HCT116 (cell line): ENCODE measurements at regions not wholly inside any gene's neighbourhood (a gene's known extent, or its start where the extent isn't known, plus 50 kb on each side); places are given as distances from the start of the nearest gene placed in this dataset.

Experiments
- ATAC-seq: fragments of 200-7000 bp; cut with Tn5 transposase; 2 replicates; pipeline ENCODE4 v1.9.1; 2020; ENCODE audit warnings: mild to moderate bottlenecking, moderate library complexity
- BruUV-seq: library from RNA; stranded (reverse); fragments of 400-500 nt; replicated peaks from 2 replicates; lab custom pipeline; 2021; lab: Mats Ljungman, UMichigan
- CTCF ChIA-PET: fragments of 300-600 bp; sonication (Branson Sonifier 250); formaldehyde crosslinking; loops from one replicate; lab custom pipeline; 2021; ENCODE audit warnings: antibody characterized with exemption; lab: Charles Lee
- POLR2A ChIA-PET: fragments of 300-600, 350-600 bp; sonication (Branson Sonifier 250); formaldehyde crosslinking; loops from one replicate; lab custom pipeline; 2021; ENCODE audit warnings: antibody characterized with exemption; lab: Charles Lee
- RAD21 ChIA-PET, 2 experiments: fragments of 300-600 bp; sonication (Branson Sonifier 250); formaldehyde crosslinking; loops; one replicate each; lab custom pipeline; 2023; ENCODE audit warnings: low total read pairs in 2 of 2; ENCODE audit not compliant: uncharacterized antibody in 2 of 2, unreplicated experiment in 2 of 2, low non-redundant PET in 1 of 2; lab: Charles Lee
- DNase-seq: peaks from one replicate; pipeline ENCODE4 v3.0.0-alpha.2; 2010; ENCODE audit warnings: low read depth, low spot score
- H2AFZ ChIP-seq: fragments of 200-600 bp; shearing (Covaris generic), sonication (generic); 2 replicates; pipeline ENCODE4 v1.6.1; 2017; ENCODE audit warnings: low read depth, mixed run types, mixed read lengths, antibody characterized with exemption, low read length; ENCODE audit not compliant: poor library complexity, severe bottlenecking
- H3K27ac ChIP-seq: 2 replicates; pipeline ENCODE4 v1.5.1; 2012; ENCODE audit warnings: low read depth, low read length
- H3K27me3 ChIP-seq: fragments of 200-600 bp; sonication (generic); 2 replicates; pipeline ENCODE4 v1.6.1; 2016; ENCODE audit warnings: mixed run types, low read length, mixed read lengths; ENCODE audit not compliant: insufficient read depth
- H3K36me3 ChIP-seq, 2 experiments: fragments of 200-500 bp in 1 of 2; fragments of 200-600 bp in 1 of 2; sonication (Bioruptor generic) in 1 of 2; sonication (generic) in 1 of 2; 2 replicates each; pipeline versions ENCODE4 v1.5.1 to v1.6.1; 2014 to 2016; ENCODE audit warnings: low read length in 2 of 2, inconsistent platforms in 1 of 2, mixed read lengths in 1 of 2, mixed run types in 1 of 2; ENCODE audit not compliant: insufficient read depth in 2 of 2, control insufficient read depth in 1 of 2
- H3K4me1 ChIP-seq, 2 experiments: fragments of 200-600 bp in 1 of 2; sonication (generic) in 1 of 2; 2 replicates each; pipeline versions ENCODE4 v1.5.1 to v1.6.1; 2012 to 2017; ENCODE audit warnings: low read length in 2 of 2, inconsistent platforms in 1 of 2, mild to moderate bottlenecking in 1 of 2, mixed read lengths in 1 of 2, mixed run types in 1 of 2, moderate library complexity in 1 of 2; ENCODE audit not compliant: insufficient read depth in 2 of 2, control insufficient read depth in 1 of 2
- H3K4me2 ChIP-seq: fragments of 200-600 bp; sonication (generic); 2 replicates; pipeline ENCODE4 v1.6.1; 2017; ENCODE audit warnings: mixed run types, low read length, mixed read lengths
- H3K4me3 ChIP-seq, 2 experiments: fragments of 200-600 bp in 1 of 2; sonication (generic) in 1 of 2; replicated peaks in 1 of 2; 2 replicates each; pipeline ENCODE4 v1.5.1; 2011 to 2016; ENCODE audit warnings: low read length in 2 of 2, control low read depth in 1 of 2, low read depth in 1 of 2, mild to moderate bottlenecking in 1 of 2, mixed read lengths in 1 of 2, mixed run types in 1 of 2
- H3K79me2 ChIP-seq: fragments of 200-600 bp; sonication (generic); 2 replicates; pipeline ENCODE4 v1.6.1; 2017; ENCODE audit warnings: mild to moderate bottlenecking, mixed run types, low read length, moderate library complexity, mixed read lengths; ENCODE audit not compliant: insufficient read depth
- H3K9ac ChIP-seq: fragments of 200-600 bp; sonication (generic); 2 replicates; pipeline ENCODE4 v1.6.1; 2016; ENCODE audit warnings: low read length, mixed read lengths
- H3K9me2 ChIP-seq: fragments of 200-600 bp; sonication (generic), shearing (Covaris generic); 2 replicates; pipeline ENCODE4 v1.6.1; 2017; ENCODE audit warnings: mixed run types, mild to moderate bottlenecking, moderate library complexity; ENCODE audit not compliant: insufficient read depth
- H3K9me3 ChIP-seq, 2 experiments: fragments of 200-500 bp in 1 of 2; fragments of 200-600 bp in 1 of 2; sonication (Bioruptor generic) in 1 of 2; sonication (generic) in 1 of 2; 2 replicates each; pipeline ENCODE4 v1.6.1; 2014 to 2017; ENCODE audit warnings: low read length in 2 of 2, mixed read lengths in 2 of 2, inconsistent platforms in 1 of 2, low read depth in 1 of 2, mild to moderate bottlenecking in 1 of 2, mixed run types in 1 of 2, moderate library complexity in 1 of 2; ENCODE audit not compliant: control insufficient read depth in 1 of 2, insufficient read depth in 1 of 2
- H4K20me1 ChIP-seq: fragments of 200-600 bp; sonication (generic), shearing (Covaris generic); 2 replicates; pipeline ENCODE4 v1.6.1; 2017; ENCODE audit warnings: mixed run types, mild to moderate bottlenecking, moderate library complexity; ENCODE audit not compliant: insufficient read depth
- CBX3 ChIP-seq: IDR thresholded peaks from 2 replicates; pipeline ENCODE4 v1.6.1; 2012; ENCODE audit warnings: low read depth
- CEBPB ChIP-seq: IDR thresholded peaks from 2 replicates; pipeline ENCODE4 v1.6.1; 2012; ENCODE audit warnings: low read depth
- CTCF ChIP-seq, 3 experiments: fragments of 200-600 bp in 1 of 3; sonication (generic) in 1 of 3; IDR thresholded peaks in 2 of 3; conservative IDR thresholded peaks in 1 of 3; 2 replicates each; pipeline ENCODE4 v1.5.1; 2012 to 2017; ENCODE audit warnings: low read depth in 2 of 3, low read length in 2 of 3, antibody characterized with exemption in 1 of 3, borderline replicate concordance in 1 of 3, control low read depth in 1 of 3, mild to moderate bottlenecking in 1 of 3, mixed read lengths in 1 of 3, mixed run types in 1 of 3, moderate library complexity in 1 of 3; ENCODE audit not compliant: insufficient read depth in 1 of 3
- EGR1 ChIP-seq: IDR thresholded peaks from 2 replicates; pipeline ENCODE4 v1.6.1; 2012; ENCODE audit warnings: low read depth
- ELF1 ChIP-seq: IDR thresholded peaks from 2 replicates; pipeline ENCODE4 v1.6.1; 2012; ENCODE audit warnings: low read depth, borderline replicate concordance
- RAD21 ChIP-seq: IDR thresholded peaks from 2 replicates; pipeline ENCODE4 v1.6.1; 2012; ENCODE audit warnings: low read depth, mild to moderate bottlenecking
- SP1 ChIP-seq: IDR thresholded peaks from 2 replicates; pipeline ENCODE4 v1.6.1; 2012; ENCODE audit warnings: low read depth
- SRF ChIP-seq: IDR thresholded peaks from 2 replicates; pipeline ENCODE4 v1.6.1; 2012; ENCODE audit warnings: low read depth
- ZFX ChIP-seq: fragments of 450-650 bp; IDR thresholded peaks from 2 replicates; pipeline ENCODE4 v1.6.1; 2017
- ZNF274 ChIP-seq: fragments of 200-500 bp; sonication (Bioruptor generic); IDR thresholded peaks from 2 replicates; pipeline ENCODE4 v1.6.1; 2014; ENCODE audit warnings: mild to moderate bottlenecking, low read depth, low read length, inconsistent platforms
- intact Hi-C: fragments of 100-400 bp; cut with micrococcal nuclease; formaldehyde crosslinking; loops from 2 replicates; pipeline ENCODE4 v1.10.0; 2022
- TF ChIP-seq, protein P1 (sequence below): IDR thresholded peaks from 2 replicates; pipeline ENCODE4 v1.6.1; 2011; ENCODE audit warnings: mild to moderate bottlenecking, low read length, moderate library complexity; ENCODE audit not compliant: insufficient replicate concordance; ENCODE audit errors: extremely low read depth
- TF ChIP-seq, protein P2 (sequence below): IDR thresholded peaks from 2 replicates; pipeline ENCODE4 v1.6.1; 2012
- TF ChIP-seq, protein P3 (sequence below): IDR thresholded peaks from 2 replicates; pipeline ENCODE4 v1.6.1; 2012; ENCODE audit warnings: low read depth

DNA sequence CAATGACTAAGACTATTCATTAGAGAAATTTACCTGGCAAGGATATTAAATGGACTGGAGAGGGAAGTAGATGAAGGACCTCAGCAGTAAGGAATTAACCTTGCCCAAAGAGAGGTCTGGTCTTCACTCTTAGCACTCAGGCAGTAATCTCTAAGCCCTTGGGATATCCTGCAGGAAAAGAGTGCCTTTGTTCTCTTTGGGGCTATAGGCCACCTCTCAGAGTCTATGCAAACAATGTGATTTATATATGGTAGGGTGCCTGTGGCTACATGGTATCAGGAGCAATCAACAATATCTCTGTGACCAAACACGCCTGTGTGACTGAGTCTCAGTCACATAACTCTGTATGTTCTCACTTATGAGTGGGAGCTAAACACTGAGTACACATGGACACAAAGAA, 154.7 kb upstream of the CDK1 start:
- ChIA-PET CTCF (no interaction called here), POLR2A (no interaction called here), RAD21 (no interaction called here)
- no peak overlapping the region for H3K4me2 ChIP-seq
- H3K79me2 ChIP-seq = no peaks in the 10 kb centered on the region
- BruUV-seq = no TSS peak
- no peak overlapping the region for H3K4me3 ChIP-seq
- H3K4me1 ChIP-seq = no peaks in the 10 kb centered on the region
- no peaks in the 10 kb centered on the region for H4K20me1 ChIP-seq
- no peak overlapping the region for H2AFZ ChIP-seq
- TF ChIP-seq, protein P1, sequence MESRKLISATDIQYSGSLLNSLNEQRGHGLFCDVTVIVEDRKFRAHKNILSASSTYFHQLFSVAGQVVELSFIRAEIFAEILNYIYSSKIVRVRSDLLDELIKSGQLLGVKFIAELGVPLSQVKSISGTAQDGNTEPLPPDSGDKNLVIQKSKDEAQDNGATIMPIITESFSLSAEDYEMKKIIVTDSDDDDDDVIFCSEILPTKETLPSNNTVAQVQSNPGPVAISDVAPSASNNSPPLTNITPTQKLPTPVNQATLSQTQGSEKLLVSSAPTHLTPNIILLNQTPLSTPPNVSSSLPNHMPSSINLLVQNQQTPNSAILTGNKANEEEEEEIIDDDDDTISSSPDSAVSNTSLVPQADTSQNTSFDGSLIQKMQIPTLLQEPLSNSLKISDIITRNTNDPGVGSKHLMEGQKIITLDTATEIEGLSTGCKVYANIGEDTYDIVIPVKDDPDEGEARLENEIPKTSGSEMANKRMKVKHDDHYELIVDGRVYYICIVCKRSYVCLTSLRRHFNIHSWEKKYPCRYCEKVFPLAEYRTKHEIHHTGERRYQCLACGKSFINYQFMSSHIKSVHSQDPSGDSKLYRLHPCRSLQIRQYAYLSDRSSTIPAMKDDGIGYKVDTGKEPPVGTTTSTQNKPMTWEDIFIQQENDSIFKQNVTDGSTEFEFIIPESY = no peak
- TF ChIP-seq RAD21 (no peak), SP1 (no peak)
- TF ChIP-seq, protein P2, sequence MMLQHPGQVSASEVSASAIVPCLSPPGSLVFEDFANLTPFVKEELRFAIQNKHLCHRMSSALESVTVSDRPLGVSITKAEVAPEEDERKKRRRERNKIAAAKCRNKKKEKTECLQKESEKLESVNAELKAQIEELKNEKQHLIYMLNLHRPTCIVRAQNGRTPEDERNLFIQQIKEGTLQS = no peak
- no peak overlapping the region for H3K9ac ChIP-seq
- H3K9me2 ChIP-seq = no peaks in the 10 kb centered on the region
- intact Hi-C loops = no loop called here
- no peaks in the 10 kb centered on the region for H3K27me3 ChIP-seq
- no peaks in the 10 kb centered on the region for H3K36me3 ChIP-seq
- H3K9me3 ChIP-seq = no peaks in the 10 kb centered on the region
- DNase-seq (no peak), ATAC-seq (no peak)
- no peak overlapping the region for H3K27ac ChIP-seq

GRCh38 chr10:60621018-60621417, 157.3 kb upstream of the CDK1 start:
- Histone ChIP-seq H3K9ac (no peak overlapping the region), H4K20me1 (no peaks in the 10 kb centered on the region), H3K9me3 (no peaks in the 10 kb centered on the region), H2AFZ (no peak overlapping the region), H3K27me3 (no peaks in the 10 kb centered on the region), H3K9me2 (no peaks in the 10 kb centered on the region), H3K4me3 (no peak overlapping the region), H3K79me2 (no peaks in the 10 kb centered on the region), H3K4me2 (no peak overlapping the region), H3K27ac (no peak overlapping the region), H3K4me1 (no peaks in the 10 kb centered on the region), H3K36me3 (no peaks in the 10 kb centered on the region)
- CTCF ChIA-PET = no interaction called here
- POLR2A ChIA-PET = no interaction called here
- RAD21 ChIA-PET = no interaction called here
- intact Hi-C loops = no loop called here
- DNase-seq (no peak), ATAC-seq (no peak)
- BruUV-seq = no TSS peak
- TF ChIP-seq SP1 = no peak
- TF ChIP-seq, protein P3, sequence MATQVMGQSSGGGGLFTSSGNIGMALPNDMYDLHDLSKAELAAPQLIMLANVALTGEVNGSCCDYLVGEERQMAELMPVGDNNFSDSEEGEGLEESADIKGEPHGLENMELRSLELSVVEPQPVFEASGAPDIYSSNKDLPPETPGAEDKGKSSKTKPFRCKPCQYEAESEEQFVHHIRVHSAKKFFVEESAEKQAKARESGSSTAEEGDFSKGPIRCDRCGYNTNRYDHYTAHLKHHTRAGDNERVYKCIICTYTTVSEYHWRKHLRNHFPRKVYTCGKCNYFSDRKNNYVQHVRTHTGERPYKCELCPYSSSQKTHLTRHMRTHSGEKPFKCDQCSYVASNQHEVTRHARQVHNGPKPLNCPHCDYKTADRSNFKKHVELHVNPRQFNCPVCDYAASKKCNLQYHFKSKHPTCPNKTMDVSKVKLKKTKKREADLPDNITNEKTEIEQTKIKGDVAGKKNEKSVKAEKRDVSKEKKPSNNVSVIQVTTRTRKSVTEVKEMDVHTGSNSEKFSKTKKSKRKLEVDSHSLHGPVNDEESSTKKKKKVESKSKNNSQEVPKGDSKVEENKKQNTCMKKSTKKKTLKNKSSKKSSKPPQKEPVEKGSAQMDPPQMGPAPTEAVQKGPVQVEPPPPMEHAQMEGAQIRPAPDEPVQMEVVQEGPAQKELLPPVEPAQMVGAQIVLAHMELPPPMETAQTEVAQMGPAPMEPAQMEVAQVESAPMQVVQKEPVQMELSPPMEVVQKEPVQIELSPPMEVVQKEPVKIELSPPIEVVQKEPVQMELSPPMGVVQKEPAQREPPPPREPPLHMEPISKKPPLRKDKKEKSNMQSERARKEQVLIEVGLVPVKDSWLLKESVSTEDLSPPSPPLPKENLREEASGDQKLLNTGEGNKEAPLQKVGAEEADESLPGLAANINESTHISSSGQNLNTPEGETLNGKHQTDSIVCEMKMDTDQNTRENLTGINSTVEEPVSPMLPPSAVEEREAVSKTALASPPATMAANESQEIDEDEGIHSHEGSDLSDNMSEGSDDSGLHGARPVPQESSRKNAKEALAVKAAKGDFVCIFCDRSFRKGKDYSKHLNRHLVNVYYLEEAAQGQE = no peak
- no peak for TF ChIP-seq CTCF (IDR thresholded peaks at IDR 0.05 in 2 of 3, conservative IDR thresholded peaks at IDR 0.05 in 1 of 3; ENCODE audit: borderline replicate concordance in 1 of 3, insufficient read depth in 1 of 3, low read depth in 2 of 3, low read length in 2 of 3)
- TF ChIP-seq SRF = no peak
- no peak for TF ChIP-seq ZNF274
- TF ChIP-seq CEBPB = no peak
- no peak for TF ChIP-seq EGR1
- TF ChIP-seq ELF1 = no peak
- TF ChIP-seq RAD21 = no peak
- no peak for TF ChIP-seq ZFX
- TF ChIP-seq, protein P2 = no peak
- TF ChIP-seq CBX3 = no peak
